22Rv1 (cell line): ENCODE measurements at regions not wholly inside any gene's neighbourhood (a gene's known extent, or its start where the extent isn't known, plus 50 kb on each side); places are given as distances from the start of the nearest gene placed in this dataset.

ENCODE experiments used
- H3K27ac ChIP-seq: fragments of 450-650 bp; 2 replicates; pipeline ENCODE4 v1.5.1; 2017
- ZFX ChIP-seq: fragments of 450-650 bp; IDR thresholded peaks from 2 replicates; pipeline ENCODE4 v1.6.1; 2017; ENCODE audit warnings: antibody characterized with exemption, borderline replicate concordance
- TF ChIP-seq, protein P1 (sequence below): fragments of 450-650 bp; IDR thresholded peaks from 2 replicates; pipeline ENCODE4 v1.5.1; 2017; ENCODE audit warnings: mild to moderate bottlenecking

DNA sequence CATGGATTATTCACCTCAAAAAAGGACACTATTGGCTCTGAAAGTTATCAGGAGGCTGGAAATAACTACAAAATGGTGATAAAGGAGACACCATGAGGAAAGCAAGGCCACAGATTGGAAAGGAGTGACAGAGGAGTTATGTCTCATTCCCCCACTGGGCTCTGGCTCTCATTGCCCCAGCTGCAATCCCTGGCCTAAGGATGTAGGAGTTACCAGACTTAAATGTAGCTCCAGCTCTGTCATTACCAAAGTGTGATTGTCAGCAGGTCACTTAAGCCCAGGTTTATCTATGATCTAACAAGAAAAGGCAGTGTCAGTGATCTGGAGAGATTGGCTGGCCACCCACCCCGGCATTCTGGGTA is 1228.2 kb upstream of the DDX18 start:
- no peak overlapping the region for H3K27ac ChIP-seq
- TF ChIP-seq, protein P1, sequence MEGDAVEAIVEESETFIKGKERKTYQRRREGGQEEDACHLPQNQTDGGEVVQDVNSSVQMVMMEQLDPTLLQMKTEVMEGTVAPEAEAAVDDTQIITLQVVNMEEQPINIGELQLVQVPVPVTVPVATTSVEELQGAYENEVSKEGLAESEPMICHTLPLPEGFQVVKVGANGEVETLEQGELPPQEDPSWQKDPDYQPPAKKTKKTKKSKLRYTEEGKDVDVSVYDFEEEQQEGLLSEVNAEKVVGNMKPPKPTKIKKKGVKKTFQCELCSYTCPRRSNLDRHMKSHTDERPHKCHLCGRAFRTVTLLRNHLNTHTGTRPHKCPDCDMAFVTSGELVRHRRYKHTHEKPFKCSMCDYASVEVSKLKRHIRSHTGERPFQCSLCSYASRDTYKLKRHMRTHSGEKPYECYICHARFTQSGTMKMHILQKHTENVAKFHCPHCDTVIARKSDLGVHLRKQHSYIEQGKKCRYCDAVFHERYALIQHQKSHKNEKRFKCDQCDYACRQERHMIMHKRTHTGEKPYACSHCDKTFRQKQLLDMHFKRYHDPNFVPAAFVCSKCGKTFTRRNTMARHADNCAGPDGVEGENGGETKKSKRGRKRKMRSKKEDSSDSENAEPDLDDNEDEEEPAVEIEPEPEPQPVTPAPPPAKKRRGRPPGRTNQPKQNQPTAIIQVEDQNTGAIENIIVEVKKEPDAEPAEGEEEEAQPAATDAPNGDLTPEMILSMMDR = no peak
- TF ChIP-seq ZFX = no peak
